H9 (cell line): ENCODE measurements at regions not wholly inside any gene's neighbourhood (a gene's known extent, or its start where the extent isn't known, plus 50 kb on each side); places are given as distances from the start of the nearest gene placed in this dataset.

Experiments
- DNase-seq: peaks from one replicate; pipeline ENCODE4 v3.0.0-alpha.2; 2017
- H2AFZ ChIP-seq: one replicate; pipeline ENCODE4 v1.6.1; 2013; ENCODE audit warnings: mild to moderate bottlenecking, low read length, control low read depth, moderate library complexity
- H2AK5ac ChIP-seq: 2 replicates; pipeline ENCODE4 v1.6.1; 2013; ENCODE audit warnings: low read length, control low read depth, mixed read lengths; ENCODE audit not compliant: insufficient read length
- H2BK120ac ChIP-seq: one replicate; pipeline ENCODE4 v1.6.1; 2013; ENCODE audit warnings: low read depth, mild to moderate bottlenecking, low read length, control low read depth, inconsistent platforms; ENCODE audit not compliant: poor library complexity, severe bottlenecking
- H2BK12ac ChIP-seq: 2 replicates; pipeline ENCODE4 v1.6.1; 2013; ENCODE audit warnings: low read length, control low read depth, mixed read lengths, low read depth; ENCODE audit not compliant: insufficient read length
- H2BK15ac ChIP-seq: 2 replicates; pipeline ENCODE4 v1.6.1; 2013; ENCODE audit warnings: low read depth, low read length, control low read depth
- H2BK20ac ChIP-seq: one replicate; pipeline ENCODE4 v1.6.1; 2013; ENCODE audit warnings: low read depth, mild to moderate bottlenecking, low read length, control low read depth, inconsistent platforms; ENCODE audit not compliant: poor library complexity, severe bottlenecking
- H2BK5ac ChIP-seq: 2 replicates; pipeline ENCODE4 v1.6.1; 2013; ENCODE audit warnings: low read length, control low read depth, mixed read lengths; ENCODE audit not compliant: insufficient read length
- H3K14ac ChIP-seq: 2 replicates; pipeline ENCODE4 v1.6.1; 2013; ENCODE audit warnings: low read length, control low read depth; ENCODE audit not compliant: insufficient read depth
- H3K18ac ChIP-seq: 2 replicates; pipeline ENCODE4 v1.6.1; 2013; ENCODE audit warnings: low read depth, mild to moderate bottlenecking, mixed read lengths, low read length, control low read depth; ENCODE audit not compliant: insufficient read length
- H3K23ac ChIP-seq: 2 replicates; pipeline ENCODE4 v1.6.1; 2013; ENCODE audit warnings: low read length, control low read depth, mixed read lengths, low read depth; ENCODE audit not compliant: insufficient read length
- H3K23me2 ChIP-seq: 2 replicates; pipeline ENCODE4 v1.6.1; 2013; ENCODE audit warnings: low read depth, mild to moderate bottlenecking, mixed read lengths, low read length, control low read depth; ENCODE audit not compliant: insufficient read length, poor library complexity, severe bottlenecking
- H3K27ac ChIP-seq: 2 replicates; pipeline ENCODE4 v1.5.1; 2013; ENCODE audit warnings: low read length, control low read depth, mixed read lengths, low read depth; ENCODE audit not compliant: insufficient read length
- H3K27me3 ChIP-seq: 2 replicates; pipeline ENCODE4 v1.6.1; 2013; ENCODE audit warnings: low read length, control low read depth, inconsistent platforms; ENCODE audit not compliant: insufficient read depth
- H3K4ac ChIP-seq: 2 replicates; pipeline ENCODE4 v1.6.1; 2013; ENCODE audit warnings: low read depth, mild to moderate bottlenecking, control low read depth, inconsistent platforms, low read length, moderate library complexity
- H3K4me1 ChIP-seq: 2 replicates; pipeline ENCODE4 v1.6.1; 2013; ENCODE audit warnings: low read length, control low read depth, inconsistent platforms; ENCODE audit not compliant: insufficient read depth
- H3K4me2 ChIP-seq: 2 replicates; pipeline ENCODE4 v1.6.1; 2013; ENCODE audit warnings: low read length, control low read depth, mixed read lengths; ENCODE audit not compliant: insufficient read length, insufficient read depth
- H3K56ac ChIP-seq: 2 replicates; pipeline ENCODE4 v1.6.1; 2013; ENCODE audit warnings: low read depth, mild to moderate bottlenecking, mixed read lengths, low read length, control low read depth; ENCODE audit not compliant: insufficient read length
- H3K79me1 ChIP-seq: 2 replicates; pipeline ENCODE4 v1.6.1; 2013; ENCODE audit warnings: low read depth, mild to moderate bottlenecking, moderate library complexity, low read length, control low read depth, inconsistent platforms; ENCODE audit not compliant: insufficient read depth, poor library complexity, severe bottlenecking
- H3K79me2 ChIP-seq: 2 replicates; pipeline ENCODE4 v1.6.1; 2013; ENCODE audit warnings: low read length, control low read depth, inconsistent platforms; ENCODE audit not compliant: insufficient read depth
- H3K9ac ChIP-seq: 2 replicates; pipeline ENCODE4 v1.6.1; 2013; ENCODE audit warnings: low read length, control low read depth, mixed read lengths; ENCODE audit not compliant: insufficient read length; ENCODE audit errors: extremely low read depth
- H3K9me3 ChIP-seq: one replicate; pipeline ENCODE4 v1.6.1; 2013; ENCODE audit warnings: low read depth, low read length, inconsistent platforms; ENCODE audit not compliant: control insufficient read depth
- H3T11ph ChIP-seq: one replicate; pipeline ENCODE4 v1.6.1; 2013; ENCODE audit warnings: mild to moderate bottlenecking, low read length, control low read depth, inconsistent platforms
- H4K20me1 ChIP-seq: one replicate; pipeline ENCODE4 v1.6.1; 2013; ENCODE audit not compliant: control insufficient read depth, insufficient read length, insufficient read depth
- H4K5ac ChIP-seq: 2 replicates; pipeline ENCODE4 v1.6.1; 2013; ENCODE audit warnings: low read depth, mild to moderate bottlenecking, mixed read lengths, low read length, control low read depth; ENCODE audit not compliant: insufficient read length
- H4K8ac ChIP-seq: replicated peaks from 2 replicates; pipeline ENCODE4 v1.6.1; 2013; ENCODE audit warnings: low read length, control low read depth, mixed read lengths, low read depth; ENCODE audit not compliant: insufficient read length
- H4K91ac ChIP-seq: 2 replicates; pipeline ENCODE4 v1.6.1; 2013; ENCODE audit warnings: low read depth, mild to moderate bottlenecking, moderate library complexity, mixed read lengths, low read length, control low read depth; ENCODE audit not compliant: insufficient read length
- H3K27ac Mint-ChIP-seq, 3 experiments: 2 replicates in 2 of 3; 3 replicates in 1 of 3; pipeline ENCODE4 v1.8.0; 2020 to 2021; ENCODE audit warnings: mixed read lengths in 3 of 3, mild to moderate bottlenecking in 1 of 3, moderate library complexity in 1 of 3
- H3K27me3 Mint-ChIP-seq: 2 replicates; pipeline ENCODE4 v1.8.0; 2021; ENCODE audit warnings: low read depth, mild to moderate bottlenecking, moderate library complexity, mixed read lengths
- H3K36me3 Mint-ChIP-seq, 3 experiments: 2 replicates in 2 of 3; 3 replicates in 1 of 3; pipeline ENCODE4 v1.8.0; 2020 to 2021; ENCODE audit warnings: low read depth in 3 of 3, mixed read lengths in 3 of 3; ENCODE audit not compliant: insufficient read depth in 1 of 3
- H3K4me1 Mint-ChIP-seq, 2 experiments: 2 replicates each; pipeline ENCODE4 v1.8.0; 2020; ENCODE audit warnings: mixed read lengths in 2 of 2
- H3K4me3 Mint-ChIP-seq, 2 experiments: 2 replicates in 1 of 2; 3 replicates in 1 of 2; pipeline ENCODE4 v1.8.0; 2020 to 2021; ENCODE audit warnings: mild to moderate bottlenecking in 2 of 2, mixed read lengths in 2 of 2, moderate library complexity in 1 of 2
- H3K9me3 Mint-ChIP-seq, 2 experiments: 2 replicates in 1 of 2; 3 replicates in 1 of 2; pipeline ENCODE4 v1.8.0; 2020; ENCODE audit warnings: mild to moderate bottlenecking in 2 of 2, mixed read lengths in 2 of 2, moderate library complexity in 1 of 2
- WGBS: extraction: QIAGEN DNeasy Blood & Tissue Kit; methylation state at CpG from one replicate; pipeline ENCODE4 v1.1.7; 2013; ENCODE audit warnings: missing lambda C conversion rate, low lambda C conversion rate, mixed read lengths; ENCODE audit not compliant: insufficient read length; ENCODE audit errors: extremely low coverage; 5-methylcytosine and 5-hydroxymethylcytosine counted together
- TF ChIP-seq, protein P1 (sequence below): fragments of 200-600 bp; sonication (generic); conservative IDR thresholded peaks from 3 replicates; pipeline ENCODE4 v1.8.0; 2021; ENCODE audit warnings: antibody characterized with exemption, mild to moderate bottlenecking

DNA sequence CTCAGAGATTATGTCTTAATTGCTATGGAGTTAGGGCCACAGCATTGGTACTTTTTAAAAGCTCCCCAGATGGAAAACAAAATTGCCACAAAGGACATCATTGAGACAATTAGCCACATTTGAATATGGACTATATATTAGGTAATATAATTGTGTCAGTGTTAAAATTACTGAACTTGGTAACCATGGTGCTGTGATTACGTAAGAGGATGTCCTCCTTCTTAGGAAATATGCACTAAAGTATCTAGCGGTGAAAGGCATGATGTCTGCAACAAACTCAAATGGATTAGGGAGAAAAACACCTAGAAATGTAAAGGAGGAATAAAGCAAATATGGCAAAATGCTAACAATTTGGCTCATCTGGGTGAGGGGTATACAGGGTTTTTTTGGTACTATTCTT, 89.9 kb upstream of the PAK3 start:
- no peaks in the 10 kb centered on the region for H3K23me2 ChIP-seq
- H3T11ph ChIP-seq = no peak overlapping the region
- H3K9me3 ChIP-seq = no peaks in the 10 kb centered on the region
- no peak overlapping the region for H2BK5ac ChIP-seq
- no peak overlapping the region for H4K5ac ChIP-seq
- no peak overlapping the region for H2AFZ ChIP-seq
- H2BK15ac ChIP-seq = no peak overlapping the region
- no peak for DNase-seq
- peaks cover 33 to 51% of the 10 kb centered on the region in 2 experiments for H3K4me1 Mint-ChIP-seq
- no peak overlapping the region for H3K23ac ChIP-seq
- WGBS = no CpG with 5 or more reads among the region's 2 CpGs
- no peak overlapping the region for H3K4me3 Mint-ChIP-seq
- no peak overlapping the region for H3K4ac ChIP-seq
- no peak overlapping the region for H3K18ac ChIP-seq
- no peak overlapping the region for H4K8ac ChIP-seq
- H3K79me2 ChIP-seq = no peaks in the 10 kb centered on the region
- H3K79me1 ChIP-seq = no peaks in the 10 kb centered on the region
- no peak overlapping the region for H2AK5ac ChIP-seq
- no peaks in the 10 kb centered on the region for H4K20me1 ChIP-seq
- H3K27me3 ChIP-seq = no peaks in the 10 kb centered on the region; the same call in 1 of the 2 replicates
- H3K14ac ChIP-seq = no peak overlapping the region
- no peak overlapping the region for H3K9ac ChIP-seq
- H2BK20ac ChIP-seq = no peak overlapping the region
- no peak overlapping the region for H2BK120ac ChIP-seq
- no peaks in the 10 kb centered on the region; a peak in 1 of 7 replicates for H3K36me3 Mint-ChIP-seq
- H3K4me1 ChIP-seq = no peaks in the 10 kb centered on the region; the same call in 1 of the 2 replicates
- no peak overlapping the region for H3K27ac Mint-ChIP-seq
- no peak overlapping the region for H3K4me2 ChIP-seq
- TF ChIP-seq, protein P1, sequence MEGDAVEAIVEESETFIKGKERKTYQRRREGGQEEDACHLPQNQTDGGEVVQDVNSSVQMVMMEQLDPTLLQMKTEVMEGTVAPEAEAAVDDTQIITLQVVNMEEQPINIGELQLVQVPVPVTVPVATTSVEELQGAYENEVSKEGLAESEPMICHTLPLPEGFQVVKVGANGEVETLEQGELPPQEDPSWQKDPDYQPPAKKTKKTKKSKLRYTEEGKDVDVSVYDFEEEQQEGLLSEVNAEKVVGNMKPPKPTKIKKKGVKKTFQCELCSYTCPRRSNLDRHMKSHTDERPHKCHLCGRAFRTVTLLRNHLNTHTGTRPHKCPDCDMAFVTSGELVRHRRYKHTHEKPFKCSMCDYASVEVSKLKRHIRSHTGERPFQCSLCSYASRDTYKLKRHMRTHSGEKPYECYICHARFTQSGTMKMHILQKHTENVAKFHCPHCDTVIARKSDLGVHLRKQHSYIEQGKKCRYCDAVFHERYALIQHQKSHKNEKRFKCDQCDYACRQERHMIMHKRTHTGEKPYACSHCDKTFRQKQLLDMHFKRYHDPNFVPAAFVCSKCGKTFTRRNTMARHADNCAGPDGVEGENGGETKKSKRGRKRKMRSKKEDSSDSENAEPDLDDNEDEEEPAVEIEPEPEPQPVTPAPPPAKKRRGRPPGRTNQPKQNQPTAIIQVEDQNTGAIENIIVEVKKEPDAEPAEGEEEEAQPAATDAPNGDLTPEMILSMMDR = no peak
- H3K27ac ChIP-seq = no peak overlapping the region
- H3K56ac ChIP-seq = no peak overlapping the region
- H4K91ac ChIP-seq = no peak overlapping the region
- no peaks in the 10 kb centered on the region; a peak in 1 of 5 replicates for H3K9me3 Mint-ChIP-seq
- H2BK12ac ChIP-seq = no peak overlapping the region
- no peaks in the 10 kb centered on the region for H3K27me3 Mint-ChIP-seq
